Hepatocyte (in vitro differentiated cells): ENCODE measurements at regions not wholly inside any gene's neighbourhood (a gene's known extent, or its start where the extent isn't known, plus 50 kb on each side); places are given as distances from the start of the nearest gene placed in this dataset.

ENCODE experiments used
- EZH2 ChIP-seq: fragments of 200-600 bp; sonication (generic); IDR thresholded peaks from 2 replicates; pipeline ENCODE4 v1.6.1; 2016; ENCODE audit warnings: antibody characterized with exemption, mild to moderate bottlenecking, borderline replicate concordance
- TF ChIP-seq, protein P1 (sequence below): fragments of 200-600 bp; sonication (generic); IDR thresholded peaks from 2 replicates; pipeline ENCODE4 v1.5.1; 2016; ENCODE audit warnings: antibody characterized with exemption, mild to moderate bottlenecking; ENCODE audit not compliant: poor library complexity

DNA sequence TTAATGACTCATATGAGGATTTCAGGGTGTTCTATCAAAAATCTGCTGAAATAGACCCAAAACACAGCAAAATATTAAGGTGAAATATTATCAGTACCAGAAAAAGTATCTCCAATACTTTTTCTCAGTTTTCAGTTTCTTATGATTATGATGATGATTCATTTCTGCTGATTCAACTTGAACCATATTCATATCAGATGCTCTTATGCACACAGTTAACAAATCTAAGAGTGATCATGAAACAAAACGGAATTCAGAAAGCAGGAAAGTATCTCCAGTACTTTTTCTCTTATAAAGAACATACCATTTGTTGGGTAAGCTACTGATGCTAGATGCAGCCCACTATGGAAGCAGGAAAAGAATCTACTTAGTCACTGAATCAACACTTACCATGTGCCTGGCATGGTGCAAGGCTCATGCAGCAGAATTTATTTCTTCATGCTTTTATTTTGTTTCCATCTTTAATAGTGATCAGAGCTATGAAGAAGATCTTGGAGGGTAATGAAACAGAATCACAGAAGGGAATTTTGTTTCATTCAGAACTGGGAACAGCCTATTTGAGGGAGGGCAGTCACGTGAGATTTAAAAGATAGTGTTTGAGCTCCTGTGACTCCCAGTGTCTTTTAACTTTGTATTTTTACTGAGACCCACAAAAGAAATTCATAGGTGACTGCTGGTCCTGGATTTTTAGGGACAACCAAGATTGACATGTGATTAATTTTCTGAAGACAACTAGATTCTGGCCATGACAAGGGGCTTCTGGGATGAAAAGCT is 480.6 kb downstream of the SETD4 start:
- TF ChIP-seq, protein P1, sequence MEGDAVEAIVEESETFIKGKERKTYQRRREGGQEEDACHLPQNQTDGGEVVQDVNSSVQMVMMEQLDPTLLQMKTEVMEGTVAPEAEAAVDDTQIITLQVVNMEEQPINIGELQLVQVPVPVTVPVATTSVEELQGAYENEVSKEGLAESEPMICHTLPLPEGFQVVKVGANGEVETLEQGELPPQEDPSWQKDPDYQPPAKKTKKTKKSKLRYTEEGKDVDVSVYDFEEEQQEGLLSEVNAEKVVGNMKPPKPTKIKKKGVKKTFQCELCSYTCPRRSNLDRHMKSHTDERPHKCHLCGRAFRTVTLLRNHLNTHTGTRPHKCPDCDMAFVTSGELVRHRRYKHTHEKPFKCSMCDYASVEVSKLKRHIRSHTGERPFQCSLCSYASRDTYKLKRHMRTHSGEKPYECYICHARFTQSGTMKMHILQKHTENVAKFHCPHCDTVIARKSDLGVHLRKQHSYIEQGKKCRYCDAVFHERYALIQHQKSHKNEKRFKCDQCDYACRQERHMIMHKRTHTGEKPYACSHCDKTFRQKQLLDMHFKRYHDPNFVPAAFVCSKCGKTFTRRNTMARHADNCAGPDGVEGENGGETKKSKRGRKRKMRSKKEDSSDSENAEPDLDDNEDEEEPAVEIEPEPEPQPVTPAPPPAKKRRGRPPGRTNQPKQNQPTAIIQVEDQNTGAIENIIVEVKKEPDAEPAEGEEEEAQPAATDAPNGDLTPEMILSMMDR, result no peak
- TF ChIP-seq EZH2, result no peak
